ENCODE measurements at regions not wholly inside any gene's neighbourhood (a gene's known extent, or its start where the extent isn't known, plus 50 kb on each side); places are given as distances from the start of the nearest gene placed in this dataset.
"Not testable (repeated sequence)": the region's sequence is repeated elsewhere in the genome, so short reads cannot be mapped to it uniquely, and the experiment has no call there.

- Histone ChIP-seq H3K9me3 (ENCODE audit: control insufficient read depth in 3 of 3, low read length in 3 of 3) (peaks cover 0 to 2% (median 0%) of the 10 kb centered on the region in 3 donors), H3K27me3 (ENCODE audit: control insufficient read depth in 3 of 3, insufficient read depth in 3 of 3, low read length in 3 of 3) (no peaks in the 10 kb centered on the region), H3K36me3 (ENCODE audit: control insufficient read depth in 3 of 3, insufficient read depth in 3 of 3, low read length in 3 of 3) (no peaks in the 10 kb centered on the region)
Measured at GRCh38 chr9:81321551-81321950, 367.8 kb downstream of the TLE1 start.

GRCh38 chr9:81320909-81321482, 368.4 kb downstream of the TLE1 start:
- H3K9me3 ChIP-seq (ENCODE audit: control insufficient read depth in 3 of 3, low read length in 3 of 3), result peaks cover 0 to 2% (median 0%) of the 10 kb centered on the region in 3 donors
- no peaks in the 10 kb centered on the region for H3K27me3 ChIP-seq (ENCODE audit: control insufficient read depth in 3 of 3, insufficient read depth in 3 of 3, low read length in 3 of 3)
- no peak overlapping the region for H3K9ac ChIP-seq (ENCODE audit: low read depth in 1 of 3, low read length in 3 of 3)
- no peaks in the 10 kb centered on the region for H3K36me3 ChIP-seq (ENCODE audit: control insufficient read depth in 3 of 3, insufficient read depth in 3 of 3, low read length in 3 of 3)
- no peak overlapping the region for H3K27ac ChIP-seq (ENCODE audit: low read depth, low read length)
- H3K4me3 ChIP-seq (ENCODE audit: low read length in 3 of 3), result no peak overlapping the region
- H3K4me1 ChIP-seq (ENCODE audit: control insufficient read depth in 3 of 3, insufficient read depth in 3 of 3, low read length in 3 of 3), result no peaks in the 10 kb centered on the region

More at GRCh38 chr9:81321551-81321950, 367.8 kb downstream of the TLE1 start:
- Histone ChIP-seq H3K4me1 (ENCODE audit: control insufficient read depth in 3 of 3, insufficient read depth in 3 of 3, low read length in 3 of 3) (no peaks in the 10 kb centered on the region), H3K27ac (ENCODE audit: low read depth, low read length) (no peak overlapping the region), H3K9ac (ENCODE audit: low read depth in 1 of 3, low read length in 3 of 3) (no peak overlapping the region), H3K4me3 (ENCODE audit: low read length in 3 of 3) (no peak overlapping the region)

GRCh38 chr9:81318571-81318970, 370.8 kb downstream of the TLE1 start:
- Histone ChIP-seq H3K36me3 (ENCODE audit: control insufficient read depth in 3 of 3, insufficient read depth in 3 of 3, low read length in 3 of 3) (no peaks in the 10 kb centered on the region), H3K4me3 (ENCODE audit: low read length in 3 of 3) (no peak overlapping the region), H3K27me3 (ENCODE audit: control insufficient read depth in 3 of 3, insufficient read depth in 3 of 3, low read length in 3 of 3) (no peaks in the 10 kb centered on the region), H3K27ac (ENCODE audit: low read depth, low read length) (no peak overlapping the region), H3K4me1 (ENCODE audit: control insufficient read depth in 3 of 3, insufficient read depth in 3 of 3, low read length in 3 of 3) (no peaks in the 10 kb centered on the region), H3K9ac (ENCODE audit: low read depth in 1 of 3, low read length in 3 of 3) (no peak overlapping the region), H3K9me3 (ENCODE audit: control insufficient read depth in 3 of 3, low read length in 3 of 3) (no peaks in the 10 kb centered on the region)

- H3K4me1 ChIP-seq (ENCODE audit: control insufficient read depth in 3 of 3, insufficient read depth in 3 of 3, low read length in 3 of 3), result no peaks in the 10 kb centered on the region
- no peaks in the 10 kb centered on the region for H3K27me3 ChIP-seq (ENCODE audit: control insufficient read depth in 3 of 3, insufficient read depth in 3 of 3, low read length in 3 of 3)
- no peak overlapping the region for H3K4me3 ChIP-seq (ENCODE audit: low read length in 3 of 3)
- H3K36me3 ChIP-seq (ENCODE audit: control insufficient read depth in 3 of 3, insufficient read depth in 3 of 3, low read length in 3 of 3), result no peaks in the 10 kb centered on the region
- no peaks in the 10 kb centered on the region for H3K9me3 ChIP-seq (ENCODE audit: control insufficient read depth in 3 of 3, low read length in 3 of 3)
- H3K27ac ChIP-seq (ENCODE audit: low read depth, low read length), result no peak overlapping the region
- no peak overlapping the region for H3K9ac ChIP-seq (ENCODE audit: low read depth in 1 of 3, low read length in 3 of 3)
Measured at GRCh38 chr9:81317939-81318338, 371.4 kb downstream of the TLE1 start.

GRCh38 chr9:81317223-81317622, 372.1 kb downstream of the TLE1 start:
- no peak overlapping the region for H3K9ac ChIP-seq (ENCODE audit: low read depth in 1 of 3, low read length in 3 of 3)
- H3K4me1 ChIP-seq (ENCODE audit: control insufficient read depth in 3 of 3, insufficient read depth in 3 of 3, low read length in 3 of 3), result no peaks in the 10 kb centered on the region
- H3K36me3 ChIP-seq (ENCODE audit: control insufficient read depth in 3 of 3, insufficient read depth in 3 of 3, low read length in 3 of 3), result no peaks in the 10 kb centered on the region
- H3K27me3 ChIP-seq (ENCODE audit: control insufficient read depth in 3 of 3, insufficient read depth in 3 of 3, low read length in 3 of 3), result no peaks in the 10 kb centered on the region
- no peak overlapping the region for H3K4me3 ChIP-seq (ENCODE audit: low read length in 3 of 3)
- H3K9me3 ChIP-seq (ENCODE audit: control insufficient read depth in 3 of 3, low read length in 3 of 3), result no peaks in the 10 kb centered on the region
- H3K27ac ChIP-seq (ENCODE audit: low read depth, low read length), result no peak overlapping the region

- H3K9ac ChIP-seq (ENCODE audit: low read depth in 1 of 3, low read length in 3 of 3), result no peak overlapping the region
Measured at GRCh38 chr9:81314490-81314889, 374.9 kb downstream of the TLE1 start.

GRCh38 chr9:81313877-81314276, 375.5 kb downstream of the TLE1 start:
- no peaks in the 10 kb centered on the region for H3K4me1 ChIP-seq (ENCODE audit: control insufficient read depth in 3 of 3, insufficient read depth in 3 of 3, low read length in 3 of 3)
- H3K36me3 ChIP-seq (ENCODE audit: control insufficient read depth in 3 of 3, insufficient read depth in 3 of 3, low read length in 3 of 3), result no peaks in the 10 kb centered on the region
- H3K9me3 ChIP-seq (ENCODE audit: control insufficient read depth in 3 of 3, low read length in 3 of 3), result no peaks in the 10 kb centered on the region
- H3K4me3 ChIP-seq (ENCODE audit: low read length in 3 of 3), result no peak overlapping the region
- no peak overlapping the region for H3K27ac ChIP-seq (ENCODE audit: low read depth, low read length)
- no peak overlapping the region for H3K9ac ChIP-seq (ENCODE audit: low read depth in 1 of 3, low read length in 3 of 3)
- H3K27me3 ChIP-seq (ENCODE audit: control insufficient read depth in 3 of 3, insufficient read depth in 3 of 3, low read length in 3 of 3), result no peaks in the 10 kb centered on the region

More at GRCh38 chr9:81314490-81314889, 374.9 kb downstream of the TLE1 start:
- no peaks in the 10 kb centered on the region for H3K27me3 ChIP-seq (ENCODE audit: control insufficient read depth in 3 of 3, insufficient read depth in 3 of 3, low read length in 3 of 3)
- no peaks in the 10 kb centered on the region for H3K4me1 ChIP-seq (ENCODE audit: control insufficient read depth in 3 of 3, insufficient read depth in 3 of 3, low read length in 3 of 3)
- H3K27ac ChIP-seq (ENCODE audit: low read depth, low read length), result no peak overlapping the region
- no peaks in the 10 kb centered on the region for H3K36me3 ChIP-seq (ENCODE audit: control insufficient read depth in 3 of 3, insufficient read depth in 3 of 3, low read length in 3 of 3)
- H3K4me3 ChIP-seq (ENCODE audit: low read length in 3 of 3), result no peak overlapping the region
- no peaks in the 10 kb centered on the region for H3K9me3 ChIP-seq (ENCODE audit: control insufficient read depth in 3 of 3, low read length in 3 of 3)

- no peaks in the 10 kb centered on the region for H3K36me3 ChIP-seq (ENCODE audit: control insufficient read depth in 3 of 3, insufficient read depth in 3 of 3, low read length in 3 of 3)
- H3K9me3 ChIP-seq (ENCODE audit: control insufficient read depth in 3 of 3, low read length in 3 of 3), result no peaks in the 10 kb centered on the region
- H3K27me3 ChIP-seq (ENCODE audit: control insufficient read depth in 3 of 3, insufficient read depth in 3 of 3, low read length in 3 of 3), result no peaks in the 10 kb centered on the region
- H3K27ac ChIP-seq (ENCODE audit: low read depth, low read length), result no peak overlapping the region
- no peak overlapping the region for H3K4me3 ChIP-seq (ENCODE audit: low read length in 3 of 3)
- H3K4me1 ChIP-seq (ENCODE audit: control insufficient read depth in 3 of 3, insufficient read depth in 3 of 3, low read length in 3 of 3), result no peaks in the 10 kb centered on the region
- H3K9ac ChIP-seq (ENCODE audit: low read depth in 1 of 3, low read length in 3 of 3), result no peak overlapping the region
Measured at GRCh38 chr9:81312346-81312745, 377.0 kb downstream of the TLE1 start.

- H3K4me3 ChIP-seq (ENCODE audit: low read length in 3 of 3), result no peak overlapping the region
Measured at GRCh38 chr9:81308404-81308803, 380.9 kb downstream of the TLE1 start.

GRCh38 chr9:81307791-81308190, 381.6 kb downstream of the TLE1 start:
- H3K27ac ChIP-seq (ENCODE audit: low read depth, low read length); H3K27me3 ChIP-seq (ENCODE audit: control insufficient read depth in 3 of 3, insufficient read depth in 3 of 3, low read length in 3 of 3); H3K9ac ChIP-seq (ENCODE audit: low read depth in 1 of 3, low read length in 3 of 3); H3K4me1 ChIP-seq (ENCODE audit: control insufficient read depth in 3 of 3, insufficient read depth in 3 of 3, low read length in 3 of 3); H3K4me3 ChIP-seq (ENCODE audit: low read length in 3 of 3); H3K9me3 ChIP-seq (ENCODE audit: control insufficient read depth in 3 of 3, low read length in 3 of 3); H3K36me3 ChIP-seq (ENCODE audit: control insufficient read depth in 3 of 3, insufficient read depth in 3 of 3, low read length in 3 of 3): not testable (repeated sequence)

More at GRCh38 chr9:81308404-81308803, 380.9 kb downstream of the TLE1 start:
- Histone ChIP-seq H3K9ac (ENCODE audit: low read depth in 1 of 3, low read length in 3 of 3) (no peak overlapping the region), H3K9me3 (ENCODE audit: control insufficient read depth in 3 of 3, low read length in 3 of 3) (no peaks in the 10 kb centered on the region), H3K27me3 (ENCODE audit: control insufficient read depth in 3 of 3, insufficient read depth in 3 of 3, low read length in 3 of 3) (no peaks in the 10 kb centered on the region), H3K36me3 (ENCODE audit: control insufficient read depth in 3 of 3, insufficient read depth in 3 of 3, low read length in 3 of 3) (no peaks in the 10 kb centered on the region), H3K4me1 (ENCODE audit: control insufficient read depth in 3 of 3, insufficient read depth in 3 of 3, low read length in 3 of 3) (no peaks in the 10 kb centered on the region), H3K27ac (ENCODE audit: low read depth, low read length) (no peak overlapping the region)
